ENCODE measurements at regions not wholly inside any gene's neighbourhood (a gene's known extent, or its start where the extent isn't known, plus 50 kb on each side); places are given as distances from the start of the nearest gene placed in this dataset.

DNA sequence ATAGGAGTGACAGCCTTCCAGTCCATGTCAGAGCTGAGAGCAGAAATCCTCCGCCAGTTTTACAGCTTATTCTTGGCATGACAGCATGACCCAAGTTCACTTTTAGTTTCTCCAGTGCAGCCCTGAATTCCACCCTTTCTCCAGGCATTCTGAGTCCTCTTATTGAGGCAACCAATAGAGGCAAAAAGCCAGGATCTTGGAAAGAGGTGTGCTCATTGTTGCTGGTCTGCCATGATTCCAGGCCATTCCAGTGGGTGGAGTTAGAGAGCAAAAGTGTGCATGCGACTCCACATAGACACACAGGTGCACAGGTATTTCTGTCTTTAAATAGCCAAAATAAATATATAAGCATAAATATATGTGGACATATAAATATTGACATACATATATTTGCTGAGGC is 224.7 kb upstream of the ADARB2 start:
- TF ChIP-seq ZNF513 (tag by site-specific recombination; IDR thresholded peaks at IDR 0.05), result no peak
- TF ChIP-seq CTCF (tag by site-specific recombination; IDR thresholded peaks at IDR 0.05), result no peak
- TF ChIP-seq ZNF24 (tag by site-specific recombination; IDR thresholded peaks at IDR 0.05), result no peak
- TF ChIP-seq ZNF510 (tag by site-specific recombination; IDR thresholded peaks at IDR 0.05; ENCODE audit: insufficient replicate concordance), result no peak
- no peak for TF ChIP-seq KLF17 (tag by site-specific recombination; IDR thresholded peaks at IDR 0.05)
- TF ChIP-seq, protein P1, sequence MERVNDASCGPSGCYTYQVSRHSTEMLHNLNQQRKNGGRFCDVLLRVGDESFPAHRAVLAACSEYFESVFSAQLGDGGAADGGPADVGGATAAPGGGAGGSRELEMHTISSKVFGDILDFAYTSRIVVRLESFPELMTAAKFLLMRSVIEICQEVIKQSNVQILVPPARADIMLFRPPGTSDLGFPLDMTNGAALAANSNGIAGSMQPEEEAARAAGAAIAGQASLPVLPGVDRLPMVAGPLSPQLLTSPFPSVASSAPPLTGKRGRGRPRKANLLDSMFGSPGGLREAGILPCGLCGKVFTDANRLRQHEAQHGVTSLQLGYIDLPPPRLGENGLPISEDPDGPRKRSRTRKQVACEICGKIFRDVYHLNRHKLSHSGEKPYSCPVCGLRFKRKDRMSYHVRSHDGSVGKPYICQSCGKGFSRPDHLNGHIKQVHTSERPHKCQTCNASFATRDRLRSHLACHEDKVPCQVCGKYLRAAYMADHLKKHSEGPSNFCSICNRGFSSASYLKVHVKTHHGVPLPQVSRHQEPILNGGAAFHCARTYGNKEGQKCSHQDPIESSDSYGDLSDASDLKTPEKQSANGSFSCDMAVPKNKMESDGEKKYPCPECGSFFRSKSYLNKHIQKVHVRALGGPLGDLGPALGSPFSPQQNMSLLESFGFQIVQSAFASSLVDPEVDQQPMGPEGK (tag by site-specific recombination; IDR thresholded peaks at IDR 0.05), result no peak
- no peak for TF ChIP-seq ZBTB17 (tag by site-specific recombination; IDR thresholded peaks at IDR 0.05)
- TF ChIP-seq ZNF76 (tag by site-specific recombination; IDR thresholded peaks at IDR 0.05; ENCODE audit: borderline replicate concordance, low read depth), result no peak
